ENCODE measurements at regions not wholly inside any gene's neighbourhood (a gene's known extent, or its start where the extent isn't known, plus 50 kb on each side); places are given as distances from the start of the nearest gene placed in this dataset.

DNA sequence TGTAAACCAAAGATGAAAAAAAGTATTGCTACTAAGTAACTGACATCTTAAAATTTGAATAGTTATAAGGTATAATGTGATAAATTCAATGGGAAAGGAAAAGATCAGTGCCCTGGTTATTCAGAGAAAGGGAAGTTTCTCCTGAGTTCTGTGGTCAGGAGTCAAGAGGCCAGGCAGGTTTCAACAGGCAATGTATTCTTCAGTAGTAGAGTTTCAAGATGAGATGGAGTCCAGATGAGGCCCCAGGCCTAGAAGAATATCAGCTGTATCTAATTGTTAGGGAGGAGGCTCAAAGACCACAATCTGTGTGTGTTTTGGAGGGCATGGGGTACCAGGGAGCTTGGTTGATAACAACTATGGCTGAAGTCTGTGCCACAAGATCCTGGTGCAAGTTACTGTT is 101.4 kb upstream of the DLX6 start:
- Histone ChIP-seq H3K4me1 (no peaks in the 10 kb centered on the region), H3K9me3 (no peaks in the 10 kb centered on the region), H3K36me3 (no peaks in the 10 kb centered on the region), H3K27ac (no peak overlapping the region), H3K4me3 (no peak overlapping the region), H3K27me3 (no peaks in the 10 kb centered on the region)
- in situ Hi-C loops (cut with MboI; ENCODE audit: low pct_ligation_motif_present in 1 of 4, low pct_unique_long_range_greater_than_20kb in 1 of 4, low sequenced_read_pairs in 3 of 4) (no loop called here), intact Hi-C loops (cut with DNase I; ENCODE audit: low total_unique reads) (no loop called here)
- no peak for DNase-seq
- no peak for TF ChIP-seq POLR2AphosphoS5 (IDR thresholded peaks at IDR 0.05)
- TF ChIP-seq POLR2A (IDR thresholded peaks at IDR 0.05) = no peak
- TF ChIP-seq, protein P1, sequence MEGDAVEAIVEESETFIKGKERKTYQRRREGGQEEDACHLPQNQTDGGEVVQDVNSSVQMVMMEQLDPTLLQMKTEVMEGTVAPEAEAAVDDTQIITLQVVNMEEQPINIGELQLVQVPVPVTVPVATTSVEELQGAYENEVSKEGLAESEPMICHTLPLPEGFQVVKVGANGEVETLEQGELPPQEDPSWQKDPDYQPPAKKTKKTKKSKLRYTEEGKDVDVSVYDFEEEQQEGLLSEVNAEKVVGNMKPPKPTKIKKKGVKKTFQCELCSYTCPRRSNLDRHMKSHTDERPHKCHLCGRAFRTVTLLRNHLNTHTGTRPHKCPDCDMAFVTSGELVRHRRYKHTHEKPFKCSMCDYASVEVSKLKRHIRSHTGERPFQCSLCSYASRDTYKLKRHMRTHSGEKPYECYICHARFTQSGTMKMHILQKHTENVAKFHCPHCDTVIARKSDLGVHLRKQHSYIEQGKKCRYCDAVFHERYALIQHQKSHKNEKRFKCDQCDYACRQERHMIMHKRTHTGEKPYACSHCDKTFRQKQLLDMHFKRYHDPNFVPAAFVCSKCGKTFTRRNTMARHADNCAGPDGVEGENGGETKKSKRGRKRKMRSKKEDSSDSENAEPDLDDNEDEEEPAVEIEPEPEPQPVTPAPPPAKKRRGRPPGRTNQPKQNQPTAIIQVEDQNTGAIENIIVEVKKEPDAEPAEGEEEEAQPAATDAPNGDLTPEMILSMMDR (IDR thresholded peaks at IDR 0.05) = no peak
- no peak for TF ChIP-seq EP300 (IDR thresholded peaks at IDR 0.05; ENCODE audit: low read depth)

DNA sequence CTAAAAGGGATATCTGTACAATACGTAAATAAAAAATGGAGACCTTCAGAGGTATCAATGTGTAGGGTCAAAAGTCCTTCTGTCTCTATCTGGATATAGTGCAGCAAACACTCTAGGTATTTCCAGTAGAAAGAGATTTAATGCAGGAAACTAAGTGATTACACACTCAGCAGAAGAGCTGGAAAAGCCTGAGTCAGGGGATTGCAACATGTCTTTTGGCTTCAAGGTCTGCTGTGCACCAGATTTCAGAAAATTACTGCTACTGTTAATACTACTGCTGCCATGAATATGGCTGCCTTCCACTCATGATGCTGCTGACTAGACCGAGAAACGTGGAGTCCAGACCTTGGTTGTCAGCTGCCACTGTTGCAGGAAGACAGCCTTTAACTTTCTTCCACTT is 94.9 kb upstream of the DLX6 start:
- DNase-seq = no peak
- Histone ChIP-seq H3K4me3 (no peak overlapping the region), H3K36me3 (no peaks in the 10 kb centered on the region), H3K9me3 (no peaks in the 10 kb centered on the region), H3K27ac (no peak overlapping the region), H3K4me1 (no peaks in the 10 kb centered on the region), H3K27me3 (no peaks in the 10 kb centered on the region)
- WGBS, 2 donors (ENCODE audit: low coverage in 1 of 2) = 79 to 84% methylated on average over 3 of the region's 3 CpGs
- intact Hi-C loops (cut with DNase I; ENCODE audit: low total_unique reads) (no loop called here), in situ Hi-C loops (cut with MboI; ENCODE audit: low pct_ligation_motif_present in 1 of 4, low pct_unique_long_range_greater_than_20kb in 1 of 4, low sequenced_read_pairs in 3 of 4) (no loop called here)
- no peak for TF ChIP-seq EP300 (IDR thresholded peaks at IDR 0.05; ENCODE audit: low read depth)
- TF ChIP-seq POLR2A (IDR thresholded peaks at IDR 0.05) = no peak
- no peak for TF ChIP-seq POLR2AphosphoS5 (IDR thresholded peaks at IDR 0.05)
- TF ChIP-seq, protein P1 (IDR thresholded peaks at IDR 0.05) = no peak

DNA sequence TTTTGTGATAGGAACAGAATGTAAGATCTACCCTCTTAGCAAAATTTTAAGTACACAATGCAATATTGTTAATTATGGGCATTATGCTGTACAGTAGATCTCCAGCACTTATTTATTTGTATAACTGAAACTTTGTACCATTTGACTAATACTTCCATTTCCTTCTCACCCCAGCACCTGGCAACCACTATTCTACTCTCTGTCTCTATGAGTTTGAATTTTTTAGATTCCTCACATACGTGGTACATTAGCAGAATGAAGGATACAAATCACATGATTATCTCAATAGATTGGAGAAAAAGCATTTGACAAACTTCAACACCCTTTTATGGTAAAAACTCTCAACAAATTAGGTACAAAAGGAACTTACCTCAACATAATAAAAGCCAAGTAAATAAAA is 90.3 kb upstream of the DLX6 start:
- no peak for DNase-seq
- Histone ChIP-seq H3K4me3 (no peak overlapping the region), H3K36me3 (no peaks in the 10 kb centered on the region), H3K4me1 (no peaks in the 10 kb centered on the region), H3K9me3 (no peaks in the 10 kb centered on the region), H3K27ac (no peak overlapping the region), H3K27me3 (no peaks in the 10 kb centered on the region)
- in situ Hi-C loops (cut with MboI; ENCODE audit: low pct_ligation_motif_present in 1 of 4, low pct_unique_long_range_greater_than_20kb in 1 of 4, low sequenced_read_pairs in 3 of 4) = no loop called here
- intact Hi-C loops (cut with DNase I; ENCODE audit: low total_unique reads) = no loop called here
- no peak for TF ChIP-seq EP300 (IDR thresholded peaks at IDR 0.05; ENCODE audit: low read depth)
- TF ChIP-seq POLR2A (IDR thresholded peaks at IDR 0.05) = no peak
- no peak for TF ChIP-seq POLR2AphosphoS5 (IDR thresholded peaks at IDR 0.05)
- TF ChIP-seq, protein P1 (IDR thresholded peaks at IDR 0.05) = no peak
- WGBS, 2 donors (ENCODE audit: low coverage in 1 of 2) = 46 to 50% methylated on average over 1 of the region's 1 CpG

DNA sequence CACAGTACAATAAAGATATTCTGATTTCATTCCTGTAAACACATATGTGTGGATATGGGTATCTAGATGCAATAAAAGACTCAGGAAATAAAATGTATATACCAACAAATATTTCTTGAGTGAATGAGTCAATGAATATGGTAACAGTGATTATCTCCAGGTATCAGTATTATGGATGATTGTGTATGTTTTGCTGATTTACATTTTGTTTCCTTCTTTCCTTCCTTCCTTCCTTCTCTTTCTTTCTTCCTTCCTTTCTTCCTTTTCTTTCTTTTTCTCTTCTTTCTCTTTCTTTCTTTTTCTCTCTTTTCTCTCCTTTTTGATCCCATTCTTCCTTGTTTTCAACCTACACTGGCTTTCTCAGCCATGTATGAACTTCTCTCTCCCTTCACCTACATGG is 85.3 kb upstream of the DLX6 start:
- Histone ChIP-seq H3K4me3 (no peak overlapping the region), H3K27ac (no peak overlapping the region), H3K36me3 (no peaks in the 10 kb centered on the region), H3K9me3 (no peaks in the 10 kb centered on the region), H3K27me3 (no peaks in the 10 kb centered on the region), H3K4me1 (no peaks in the 10 kb centered on the region)
- in situ Hi-C loops (cut with MboI; ENCODE audit: low pct_ligation_motif_present in 1 of 4, low pct_unique_long_range_greater_than_20kb in 1 of 4, low sequenced_read_pairs in 3 of 4) (no loop called here), intact Hi-C loops (cut with DNase I; ENCODE audit: low total_unique reads) (no loop called here)
- no peak for DNase-seq
- no peak for TF ChIP-seq EP300 (IDR thresholded peaks at IDR 0.05; ENCODE audit: low read depth)
- TF ChIP-seq, protein P1 (IDR thresholded peaks at IDR 0.05) = no peak
- no peak for TF ChIP-seq POLR2AphosphoS5 (IDR thresholded peaks at IDR 0.05)
- no peak for TF ChIP-seq POLR2A (IDR thresholded peaks at IDR 0.05)

All from transverse colon (tissue), 4 donors.